Activated CD4-positive, alpha-beta T cell treated with anti-CD3 and anti-CD28 coated beads, Interleukin-2, amount 50 U/mL, for 1 hour (primary cell): ENCODE measurements at regions not wholly inside any gene's neighbourhood (a gene's known extent, or its start where the extent isn't known, plus 50 kb on each side); places are given as distances from the start of the nearest gene placed in this dataset.

Experiments used
- DNase-seq: peaks from one replicate; pipeline ENCODE4 v3.0.0-alpha.2; 2020

GRCh38 chr7:142389544-142389943 lies 131.7 kb upstream of the PRSS58 start:
- no peak for DNase-seq

- peak; percentile 20 for DNase-seq
Measured at GRCh38 chr7:142385491-142386340, 127.9 kb upstream of the PRSS58 start.

DNA sequence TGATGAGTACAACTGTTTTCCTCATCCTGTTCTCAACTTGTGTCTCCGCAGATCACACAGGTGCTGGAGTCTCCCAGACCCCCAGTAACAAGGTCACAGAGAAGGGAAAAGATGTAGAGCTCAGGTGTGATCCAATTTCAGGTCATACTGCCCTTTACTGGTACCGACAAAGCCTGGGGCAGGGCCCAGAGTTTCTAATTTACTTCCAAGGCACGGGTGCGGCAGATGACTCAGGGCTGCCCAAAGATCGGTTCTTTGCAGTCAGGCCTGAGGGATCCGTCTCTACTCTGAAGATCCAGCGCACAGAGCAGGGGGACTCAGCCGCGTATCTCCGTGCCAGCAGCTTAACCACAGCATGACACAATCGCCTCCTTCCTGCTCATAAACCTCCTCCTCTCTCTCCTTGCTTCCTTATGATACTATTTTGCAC lies 126.7 kb upstream of the PRSS58 start:
- peak; percentile 22 for DNase-seq

DNA sequence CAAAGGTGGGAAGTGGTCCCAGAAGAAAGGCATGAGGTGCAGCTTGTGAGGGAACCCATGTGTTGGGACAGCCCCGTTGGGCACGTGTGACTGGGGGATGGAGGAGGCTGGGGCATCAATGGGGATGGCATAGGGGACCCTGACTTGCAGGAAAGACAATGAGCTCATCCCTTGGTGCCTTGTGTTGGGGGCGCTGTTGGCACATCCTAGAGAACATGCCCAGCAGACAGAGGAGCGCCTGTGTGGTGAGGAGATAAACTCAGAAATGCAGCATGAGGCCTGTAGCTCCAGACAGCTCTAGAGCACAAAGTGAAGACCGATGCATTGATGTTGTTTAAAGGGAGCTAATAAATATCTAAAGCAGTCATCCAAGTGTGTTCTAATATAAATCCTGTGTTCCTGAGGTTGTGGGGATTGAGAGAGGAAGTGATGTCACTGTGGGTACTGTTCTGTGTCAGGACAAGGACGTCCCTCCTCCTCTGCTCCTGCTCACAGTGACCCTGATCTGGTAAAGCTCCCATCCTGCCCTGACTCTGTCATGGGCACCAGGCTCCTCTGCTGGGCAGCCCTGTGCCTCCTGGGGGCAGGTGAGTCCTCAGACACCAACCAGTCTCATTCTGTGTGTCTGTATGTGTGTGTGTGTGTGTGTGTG lies 126.1 kb upstream of the PRSS58 start:
- DNase-seq: no peak

DNA sequence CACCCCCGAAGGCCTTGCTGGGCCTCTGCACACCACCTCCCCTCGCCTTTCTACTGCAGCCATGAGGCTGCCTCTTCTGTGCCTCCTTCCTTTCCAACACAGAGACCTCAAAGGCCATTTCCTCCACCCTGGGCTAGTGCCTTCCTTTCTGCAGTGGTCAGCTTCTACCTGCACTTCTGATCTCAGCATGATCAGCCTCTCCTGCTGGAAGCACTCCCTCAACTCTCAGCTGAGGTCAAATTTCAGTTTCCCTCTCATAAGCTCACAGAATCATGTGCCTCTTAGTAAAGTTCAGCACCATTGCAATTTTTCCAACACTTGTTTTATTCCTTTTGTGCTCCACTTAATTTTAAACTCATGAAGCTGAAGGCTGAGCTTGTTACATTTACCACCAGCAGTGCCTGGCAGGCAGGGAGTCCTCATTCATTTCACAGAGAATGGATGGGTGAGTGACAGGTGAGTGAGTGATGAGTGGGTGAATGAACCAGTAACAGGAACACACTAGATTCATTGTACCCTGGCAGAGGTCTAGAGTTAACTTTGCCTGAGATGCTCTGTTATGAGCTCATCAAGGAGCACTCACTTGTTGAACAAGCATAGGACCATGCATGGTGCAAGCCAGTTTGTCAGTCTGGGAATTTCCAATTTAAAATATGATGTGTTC lies 124.0 kb upstream of the PRSS58 start:
- no peak for DNase-seq

DNA sequence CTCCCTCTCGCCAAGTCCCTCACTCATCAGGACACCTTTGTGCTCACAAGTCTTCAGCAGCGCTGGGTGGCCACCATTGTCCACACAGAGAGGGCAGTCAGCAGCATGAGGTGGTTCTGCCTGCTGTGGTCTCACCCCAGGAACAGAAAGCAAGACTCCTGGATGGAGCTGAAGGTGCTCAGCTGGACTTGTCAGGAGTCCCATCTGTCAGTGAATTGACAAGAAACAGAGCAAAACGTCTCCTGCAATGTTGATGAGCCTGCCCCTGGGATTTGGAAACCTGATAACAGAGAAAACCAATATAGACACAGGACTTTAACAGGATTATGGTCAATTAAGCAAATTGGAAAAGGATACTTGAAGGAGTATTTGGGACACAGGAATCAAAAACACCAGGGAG lies 122.2 kb upstream of the PRSS58 start:
- DNase-seq: no peak

DNA sequence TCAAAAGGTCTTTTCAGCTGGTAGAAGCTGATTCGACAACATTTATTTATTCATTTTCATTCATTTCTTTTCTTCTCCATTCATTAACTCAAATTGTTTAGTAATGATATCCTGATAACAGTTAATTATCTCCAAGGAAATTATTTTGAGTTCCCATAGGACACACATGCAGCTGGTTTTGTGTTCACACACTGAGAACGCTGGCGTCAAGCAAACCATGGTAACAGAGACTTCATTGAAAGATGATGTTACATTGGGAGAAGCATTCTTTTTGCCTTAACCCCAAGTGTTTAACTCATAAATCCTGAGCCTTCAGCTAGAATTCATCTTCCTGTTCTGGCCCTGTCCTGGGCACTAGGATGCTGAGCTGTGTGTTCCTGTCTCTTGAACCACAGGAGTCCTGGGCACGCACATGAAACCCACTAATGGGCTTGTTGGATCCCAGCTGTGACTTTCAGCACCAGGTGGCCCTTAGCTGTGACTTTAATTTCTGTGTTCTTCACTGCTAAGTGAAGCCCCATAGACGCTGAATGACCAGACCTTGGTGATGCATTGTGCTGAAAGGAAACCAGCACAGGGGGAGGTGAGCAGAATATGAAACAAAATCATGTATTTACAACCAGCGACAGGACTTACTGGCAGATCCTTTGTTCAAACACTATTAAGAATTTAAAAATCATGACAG lies 121.5 kb upstream of the PRSS58 start:
- DNase-seq: no peak

GRCh38 chr7:142377567-142377966 lies 119.7 kb upstream of the PRSS58 start:
- DNase-seq: no peak

DNA sequence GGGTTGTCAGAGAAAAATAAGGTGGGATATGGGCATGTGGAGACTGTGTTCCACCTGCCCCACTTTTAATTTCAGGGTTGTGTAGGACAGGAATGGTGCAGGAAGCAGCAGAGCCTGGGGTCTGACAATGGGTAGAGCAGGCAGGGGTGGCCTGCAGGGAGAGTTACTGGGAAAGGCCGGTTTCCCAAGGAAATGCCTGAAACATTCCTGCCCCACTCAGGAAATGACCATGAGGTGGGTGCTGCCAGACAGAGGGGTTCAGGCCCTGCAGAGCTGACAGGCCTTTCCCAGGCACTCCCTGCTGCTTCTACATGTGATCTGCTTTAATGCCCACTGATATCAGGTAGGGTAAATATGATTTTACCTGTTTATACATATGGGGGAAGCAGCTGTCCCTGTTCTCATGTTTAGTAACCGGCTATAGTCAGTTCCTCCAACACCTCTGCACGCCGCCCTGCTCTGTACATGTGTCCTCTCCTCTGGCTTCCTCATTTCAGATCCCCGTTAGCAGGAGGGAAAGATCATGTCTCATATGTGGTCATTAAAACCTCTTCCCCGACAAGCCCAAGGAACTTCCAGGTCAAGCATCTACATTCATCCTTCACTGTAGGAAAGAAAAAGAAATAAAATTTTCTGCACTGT lies 118.6 kb upstream of the PRSS58 start:
- no peak for DNase-seq

DNA sequence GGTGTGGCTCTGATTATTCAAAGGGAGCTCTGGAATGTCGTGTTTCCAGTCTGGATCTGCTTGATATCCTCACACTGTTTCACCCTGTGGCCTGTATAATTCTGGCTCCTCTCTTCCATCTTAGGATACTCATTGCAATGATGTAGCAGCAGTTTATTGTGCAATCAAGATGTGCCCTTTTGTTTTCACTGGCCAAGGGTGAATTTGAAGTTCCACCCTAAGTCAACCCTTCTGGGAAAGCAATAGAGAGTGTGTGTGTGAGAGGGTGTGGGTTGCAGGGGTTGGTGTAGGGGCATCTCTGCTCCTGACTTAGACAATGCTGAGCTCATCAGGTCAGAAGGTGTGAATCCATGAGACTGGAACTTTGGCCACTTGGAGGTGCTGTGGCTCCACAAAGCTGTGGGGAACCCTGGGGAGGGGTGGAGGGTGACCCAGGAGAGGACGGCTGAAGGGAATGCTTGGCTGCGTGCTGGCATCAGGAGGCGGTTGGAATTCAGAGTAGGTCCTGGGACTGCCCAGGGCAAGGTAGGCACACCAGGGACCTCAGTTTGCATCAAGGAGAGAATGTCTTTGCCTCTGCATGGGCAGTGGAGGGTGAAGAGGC lies 118.0 kb upstream of the PRSS58 start:
- no peak for DNase-seq

DNA sequence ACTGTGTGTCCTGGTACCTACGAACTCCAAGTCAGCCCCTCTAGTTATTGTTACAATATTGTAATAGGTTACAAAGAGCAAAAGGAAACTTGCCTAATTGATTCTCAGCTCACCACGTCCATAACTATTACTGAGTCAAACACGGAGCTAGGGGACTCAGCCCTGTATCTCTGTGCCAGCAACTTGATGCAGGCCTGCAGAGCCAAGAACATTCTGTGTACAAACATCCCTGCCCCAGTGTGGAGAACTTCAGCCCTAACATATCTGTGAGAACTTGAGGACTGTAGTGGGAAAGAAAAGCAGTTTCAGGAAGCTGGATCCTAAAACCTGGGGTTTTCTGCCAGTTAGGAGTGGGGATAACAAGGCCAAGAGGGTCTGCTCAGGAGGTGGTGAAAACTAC lies 114.9 kb upstream of the PRSS58 start:
- DNase-seq: no peak

GRCh38 chr7:142371586-142372377 lies 113.9 kb upstream of the PRSS58 start:
- no peak for DNase-seq

DNA sequence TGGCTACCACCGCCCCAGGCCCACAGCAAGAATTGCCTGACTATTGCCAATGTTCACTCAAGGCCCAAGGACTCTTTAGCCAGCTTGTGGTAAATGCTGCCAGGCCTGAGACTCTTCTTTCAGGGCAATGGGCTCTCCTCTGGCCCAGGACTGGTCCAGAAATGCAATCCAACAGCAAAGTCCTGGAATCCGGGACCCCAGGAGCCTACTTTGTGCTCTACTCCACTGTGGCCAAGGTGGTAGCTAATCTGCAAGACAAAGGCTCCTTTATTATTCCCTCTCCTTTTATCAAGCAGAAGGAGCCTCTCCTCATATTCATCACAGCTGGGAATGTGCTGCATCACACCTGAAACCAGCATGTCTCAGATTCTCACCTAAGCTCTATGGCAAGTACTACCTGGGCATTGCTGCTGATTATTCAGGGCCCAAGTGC lies 107.6 kb upstream of the PRSS58 start:
- DNase-seq: no peak

- no peak for DNase-seq
Measured at GRCh38 chr7:142364551-142364950, 106.7 kb upstream of the PRSS58 start.

GRCh38 chr7:142362349-142362748 lies 104.5 kb upstream of the PRSS58 start:
- no peak for DNase-seq

DNA sequence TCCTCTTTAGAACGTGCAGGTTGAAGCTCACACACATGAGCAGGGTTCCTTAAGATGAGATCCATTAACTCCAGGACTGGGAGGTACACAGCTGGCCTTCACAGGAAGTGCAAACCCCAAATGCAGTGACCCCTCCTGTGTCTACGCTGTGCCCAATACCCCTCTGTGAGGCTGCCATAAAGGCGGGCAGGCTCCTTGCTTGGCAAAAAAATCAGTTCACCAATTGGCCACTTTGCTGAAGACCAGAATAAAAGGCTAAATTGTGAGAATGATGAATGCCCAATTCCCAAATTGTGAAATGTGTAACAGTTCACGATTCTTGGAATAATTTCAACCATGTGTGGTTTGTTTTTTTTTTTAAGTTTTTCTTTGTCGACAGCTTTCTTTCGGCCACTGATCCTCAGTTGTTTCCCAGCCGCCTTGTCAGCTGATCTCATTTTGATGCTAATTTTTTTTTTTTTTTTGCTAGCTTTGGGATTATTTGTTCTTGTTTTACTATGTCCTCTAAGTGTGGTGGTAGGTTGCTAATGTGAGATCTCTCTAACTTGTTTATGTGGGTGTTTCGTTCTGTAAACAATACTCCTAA lies 101.9 kb upstream of the PRSS58 start:
- no peak for DNase-seq

GRCh38 chr7:142357953-142358520 lies 100.2 kb upstream of the PRSS58 start:
- no peak for DNase-seq

DNA sequence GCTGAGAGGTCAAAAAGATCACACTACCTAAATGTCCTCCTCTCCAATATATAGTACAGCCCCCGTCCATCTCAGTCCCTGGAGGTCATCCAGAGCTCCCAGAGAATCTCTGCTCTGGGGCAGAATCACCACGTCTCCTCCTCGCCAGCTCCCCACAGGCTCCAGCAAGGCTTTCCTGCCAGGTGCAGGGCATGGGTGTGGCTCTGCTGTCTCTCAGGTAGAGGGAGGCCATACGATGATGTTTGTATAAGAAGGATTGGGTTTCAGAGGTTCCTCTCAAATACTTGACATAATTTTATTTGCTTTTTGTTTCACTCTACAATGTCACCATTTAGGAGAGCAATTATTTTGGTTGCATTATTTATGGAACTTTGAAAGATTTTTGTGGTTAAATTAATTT lies 98.3 kb upstream of the PRSS58 start:
- no peak for DNase-seq

DNA sequence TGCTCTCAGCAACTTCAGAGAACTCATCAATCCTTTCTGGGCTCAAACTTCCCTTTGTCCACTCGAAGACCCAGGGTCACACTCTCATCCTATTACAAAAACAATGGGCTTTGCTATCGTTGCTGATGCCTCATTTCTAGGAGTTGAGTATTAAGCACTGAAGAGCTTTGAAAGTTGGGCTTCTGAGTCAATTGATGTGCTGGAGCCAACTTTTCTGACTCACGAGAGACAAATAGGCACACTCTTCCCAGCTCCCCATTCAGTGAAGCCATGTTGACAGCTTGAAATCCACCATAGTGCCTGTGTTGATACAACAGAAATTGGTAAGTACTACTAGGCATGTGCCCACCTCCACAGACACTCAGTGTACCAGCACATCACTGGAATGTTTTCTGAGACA lies 97.5 kb upstream of the PRSS58 start:
- no peak for DNase-seq

- DNase-seq: no peak
Measured at GRCh38 chr7:142353147-142354060, 95.5 kb upstream of the PRSS58 start.
